HepG2 (cell line): ENCODE measurements at regions not wholly inside any gene's neighbourhood (a gene's known extent, or its start where the extent isn't known, plus 50 kb on each side); places are given as distances from the start of the nearest gene placed in this dataset.

ENCODE experiments used
- ATAC-seq: fragments of 200-7000 bp; cut with Tn5 transposase; 3 replicates; pipeline ENCODE4 v1.9.1; 2020; ENCODE audit warnings: mild to moderate bottlenecking, moderate library complexity
- BruUV-seq: library from RNA; stranded (reverse); fragments of 400-500 nt; replicated peaks from 2 replicates; lab custom pipeline; 2021; lab: Mats Ljungman, UMichigan
- CTCF ChIA-PET: fragments of 300-600 bp; formaldehyde crosslinking; extraction: SDS; loops from one replicate; lab custom pipeline; 2021; ENCODE audit warnings: low total read pairs, inconsistent platforms, low intra/inter-chr PET ratio; lab: Yijun Ruan, JAX
- POLR2A ChIA-PET: fragments of 350-600 bp; sonication (Branson Sonifier 250); formaldehyde crosslinking; loops from one replicate; lab custom pipeline; 2020; ENCODE audit warnings: antibody characterized with exemption, inconsistent platforms; lab: Yijun Ruan, JAX
- DNase-seq: peaks from one replicate; pipeline ENCODE4 v3.0.0-alpha.2; 2015; ENCODE audit warnings: low spot score
- FAIRE-seq: peaks from 3 replicates; lab custom pipeline; 2011; peaks lifted over from hg19 to GRCh38; lab: Jason Lieb, UNC
- H2AFZ ChIP-seq: one replicate; pipeline ENCODE4 v1.6.1; 2011; ENCODE audit warnings: low read length, inconsistent platforms
- H3K27ac ChIP-seq: fragments of 300-600 bp; 3 replicates; pipeline ENCODE4 v1.8.0; 2011; ENCODE audit warnings: mixed run types, mild to moderate bottlenecking, mixed read lengths, low read length, inconsistent platforms; ENCODE audit not compliant: insufficient read depth; ENCODE audit errors: extremely low read length
- H3K27me3 ChIP-seq, 2 experiments: fragments of 200-600 bp in 1 of 2; 2 replicates in 1 of 2; 3 replicates in 1 of 2; pipeline versions ENCODE4 v1.6.0 to v1.8.0; 2011; ENCODE audit warnings: low read length in 2 of 2, mild to moderate bottlenecking in 2 of 2, moderate library complexity in 2 of 2, inconsistent platforms in 1 of 2; ENCODE audit not compliant: insufficient read depth in 2 of 2, control insufficient read depth in 1 of 2
- H3K36me3 ChIP-seq, 2 experiments: fragments of 200-600 bp in 1 of 2; replicated peaks in 1 of 2; 2 replicates in 1 of 2; 3 replicates in 1 of 2; pipeline versions ENCODE4 v1.5.1 to v1.8.0; 2011; ENCODE audit warnings: low read length in 2 of 2, inconsistent platforms in 1 of 2; ENCODE audit not compliant: insufficient read depth in 2 of 2, control insufficient read depth in 1 of 2
- H3K4me1 ChIP-seq: 2 replicates; pipeline ENCODE4 v1.5.1; 2012; ENCODE audit warnings: low read length, inconsistent platforms; ENCODE audit not compliant: insufficient read depth
- H3K4me2 ChIP-seq: 2 replicates; pipeline ENCODE4 v1.6.0; 2011; ENCODE audit warnings: low read depth, low read length, inconsistent platforms
- H3K4me3 ChIP-seq, 3 experiments: fragments of 200-600 bp in 1 of 3; sonication (generic), shearing (Covaris generic) in 1 of 3; replicated peaks in 1 of 3; 2 replicates each; pipeline ENCODE4 v1.5.1; 2011 to 2016; ENCODE audit warnings: low read length in 3 of 3, inconsistent platforms in 2 of 3, low read depth in 2 of 3, mild to moderate bottlenecking in 2 of 3, control low read depth in 1 of 3, mixed read lengths in 1 of 3; ENCODE audit not compliant: insufficient read depth in 1 of 3
- H3K79me2 ChIP-seq: one replicate; pipeline ENCODE4 v1.6.1; 2011; ENCODE audit warnings: low read length, inconsistent platforms; ENCODE audit not compliant: insufficient read depth
- H3K9ac ChIP-seq: 2 replicates; pipeline ENCODE4 v1.6.0; 2011; ENCODE audit warnings: mild to moderate bottlenecking, low read depth, low read length, inconsistent platforms; ENCODE audit not compliant: insufficient read depth
- H3K9me3 ChIP-seq: 2 replicates; pipeline ENCODE4 v1.5.1; 2012; ENCODE audit warnings: mild to moderate bottlenecking, low read length
- H4K20me1 ChIP-seq: 2 replicates; pipeline ENCODE4 v1.6.0; 2011; ENCODE audit warnings: inconsistent platforms, mild to moderate bottlenecking, low read length, moderate library complexity; ENCODE audit not compliant: insufficient read depth
- FOXJ3 ChIP-seq: sonication (generic); formaldehyde crosslinking; IDR thresholded peaks from 2 replicates; pipeline ENCODE4 v1.4.0; 2020; ENCODE audit warnings: missing genetic modification reagents, mild to moderate bottlenecking, borderline replicate concordance
- GTF3A ChIP-seq: sonication (generic); formaldehyde crosslinking; conservative IDR thresholded peaks from 2 replicates; pipeline ENCODE4 v1.4.0; 2020; ENCODE audit warnings: mild to moderate bottlenecking, missing genetic modification reagents
- MBD4 ChIP-seq: IDR thresholded peaks from 2 replicates; pipeline ENCODE4 v1.6.1; 2012; ENCODE audit warnings: low read length, inconsistent platforms, borderline replicate concordance
- NFKBIZ ChIP-seq: IDR thresholded peaks from 2 replicates; pipeline ENCODE4 v1.6.1; 2018; ENCODE audit warnings: missing genetic modification reagents, missing compliant biosample characterization
- POLR2AphosphoS2 ChIP-seq: IDR thresholded peaks from 2 replicates; pipeline ENCODE4 v1.6.1; 2011; ENCODE audit warnings: low read depth, low read length, improper control_type of control experiment
- SIX1 ChIP-seq: sonication (generic); formaldehyde crosslinking; IDR thresholded peaks from 2 replicates; pipeline ENCODE4 v1.4.0; 2020; ENCODE audit warnings: missing genetic modification reagents, borderline replicate concordance
- SNRNP70 ChIP-seq: fragments of 200-400 bp; formaldehyde crosslinking; IDR thresholded peaks from 2 replicates; pipeline ENCODE4 v1.6.1; 2017; ENCODE audit warnings: mild to moderate bottlenecking, low read depth, low read length, moderate library complexity
- ZNF468 ChIP-seq: sonication (generic); formaldehyde crosslinking; IDR thresholded peaks from 2 replicates; pipeline ENCODE4 v1.8.0; 2022; ENCODE audit warnings: mild to moderate bottlenecking, moderate library complexity, missing genetic modification reagents
- ZNF749 ChIP-seq: sonication (generic); formaldehyde crosslinking; IDR thresholded peaks from 2 replicates; pipeline ENCODE4 v1.8.0; 2022; ENCODE audit warnings: mild to moderate bottlenecking, missing genetic modification reagents, moderate library complexity, borderline replicate concordance
- ZNF839 ChIP-seq: sonication (generic); formaldehyde crosslinking; IDR thresholded peaks from 2 replicates; pipeline ENCODE4 v1.4.0; 2020; ENCODE audit warnings: missing genetic modification reagents, mild to moderate bottlenecking, borderline replicate concordance
- WGBS: methylation state at CpG from one replicate; pipeline ENCODE4 v1.1.6; 2017; ENCODE audit warnings: low lambda C conversion rate; 5-methylcytosine and 5-hydroxymethylcytosine counted together
- in situ Hi-C: cut with HindIII; loops from 2 replicates; pipeline ENCODE4 v1.10.0; 2017; ENCODE audit warnings: low pct_unique_long_range_greater_than_20kb; ENCODE audit not compliant: extremely low pct_ligation_motif_present
- intact Hi-C: fragments of 100-400 bp; cut with micrococcal nuclease; formaldehyde crosslinking; loops from one replicate; pipeline ENCODE4 v1.10.0; 2022; ENCODE audit not compliant: unreplicated experiment
- TF ChIP-seq, protein P1 (sequence below), 2 experiments: fragments of 450-650 bp in 1 of 2; sonication (generic) in 1 of 2; formaldehyde crosslinking; IDR thresholded peaks; 2 replicates each; pipeline versions ENCODE4 v1.5.0 to v1.8.0; 2020 to 2022; ENCODE audit warnings: mild to moderate bottlenecking in 1 of 2, missing genetic modification reagents in 1 of 2
- TF ChIP-seq, protein P2 (sequence below): sonication (generic); formaldehyde crosslinking; IDR thresholded peaks from 2 replicates; pipeline ENCODE4 v1.4.0; 2020; ENCODE audit warnings: missing genetic modification reagents, borderline replicate concordance
- TF ChIP-seq, protein P3 (sequence below): IDR thresholded peaks from 2 replicates; pipeline ENCODE4 v1.6.1; 2012; ENCODE audit warnings: inconsistent platforms

DNA sequence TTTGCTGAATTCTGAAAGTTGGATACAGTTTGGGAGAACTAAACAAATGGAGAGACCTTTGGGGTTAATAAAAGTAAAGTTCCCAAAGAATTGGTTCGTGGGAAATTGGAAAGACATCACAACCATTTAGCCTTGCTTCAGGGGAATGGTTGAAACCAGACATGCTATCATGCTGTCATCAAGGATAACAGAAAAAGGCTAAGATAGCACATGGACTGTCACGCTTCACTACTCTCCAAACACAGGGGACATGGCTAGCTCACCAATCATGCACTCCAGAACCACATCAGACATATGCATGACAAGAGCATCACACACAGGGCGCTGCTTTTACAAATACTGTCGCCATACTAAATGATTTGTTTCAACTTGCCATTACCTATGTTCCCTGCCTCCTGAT, 671.7 kb upstream of the ROBO1 start:
- Histone ChIP-seq H3K9me3 (no peaks in the 10 kb centered on the region), H2AFZ (no peak overlapping the region), H3K79me2 (no peaks in the 10 kb centered on the region), H3K9ac (no peak overlapping the region), H4K20me1 (no peaks in the 10 kb centered on the region), H3K4me2 (no peak overlapping the region), H3K36me3 (no peaks in the 10 kb centered on the region), H3K4me3 (no peak overlapping the region)
- FAIRE-seq, result no peak
- intact Hi-C loops, result no loop called here
- 1% methylated on average over 4 of the region's 4 CpGs for WGBS
- POLR2A ChIA-PET, result no interaction called here
- DNase-seq, result no peak
- no peak for TF ChIP-seq POLR2AphosphoS2
- TF ChIP-seq, all 625 proteins: peak for 0
- Histone ChIP-seq H3K4me1 (no peaks in the 10 kb centered on the region), H3K27ac (no peak overlapping the region), H3K27me3 (no peaks in the 10 kb centered on the region)
- in situ Hi-C loops, result no loop called here
- CTCF ChIA-PET, result no interaction called here
- BruUV-seq, result no TSS peak
- ATAC-seq, result no peak

DNA sequence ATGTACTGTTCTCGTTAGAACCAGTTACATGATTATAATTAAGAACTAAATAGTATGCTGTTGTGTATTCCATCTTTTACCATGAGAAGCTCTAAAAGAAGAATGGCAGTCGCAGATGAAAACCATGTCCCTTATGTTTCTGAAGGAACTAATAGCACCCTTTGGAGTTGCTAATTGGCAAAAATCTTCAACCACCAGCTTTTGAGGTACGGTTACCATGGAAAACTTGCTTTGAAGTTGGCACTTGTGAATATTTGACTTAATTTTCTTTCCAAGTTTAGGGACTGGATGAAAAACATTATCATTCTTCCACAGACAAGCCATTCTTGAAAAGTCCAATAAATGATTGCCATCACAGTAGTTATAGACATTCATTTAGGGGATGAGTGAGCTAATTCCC, 666.6 kb upstream of the ROBO1 start:
- intact Hi-C loops (no loop called here), in situ Hi-C loops (no loop called here)
- ATAC-seq, result no peak
- no peak for TF ChIP-seq SIX1 (CRISPR knock-in tag)
- TF ChIP-seq FOXJ3 (CRISPR knock-in tag), result no peak
- TF ChIP-seq MBD4, result no peak
- TF ChIP-seq, protein P1, sequence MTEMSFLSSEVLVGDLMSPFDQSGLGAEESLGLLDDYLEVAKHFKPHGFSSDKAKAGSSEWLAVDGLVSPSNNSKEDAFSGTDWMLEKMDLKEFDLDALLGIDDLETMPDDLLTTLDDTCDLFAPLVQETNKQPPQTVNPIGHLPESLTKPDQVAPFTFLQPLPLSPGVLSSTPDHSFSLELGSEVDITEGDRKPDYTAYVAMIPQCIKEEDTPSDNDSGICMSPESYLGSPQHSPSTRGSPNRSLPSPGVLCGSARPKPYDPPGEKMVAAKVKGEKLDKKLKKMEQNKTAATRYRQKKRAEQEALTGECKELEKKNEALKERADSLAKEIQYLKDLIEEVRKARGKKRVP (CRISPR knock-in tag; IDR thresholded peaks at IDR 0.05), result no peak
- no peak for TF ChIP-seq ZNF468 (CRISPR knock-in tag)
- no peak for TF ChIP-seq ZNF839 (CRISPR knock-in tag)
- no peak for TF ChIP-seq NFKBIZ (CRISPR knock-in tag)
- TF ChIP-seq GTF3A (CRISPR knock-in tag), result no peak
- TF ChIP-seq, protein P2, sequence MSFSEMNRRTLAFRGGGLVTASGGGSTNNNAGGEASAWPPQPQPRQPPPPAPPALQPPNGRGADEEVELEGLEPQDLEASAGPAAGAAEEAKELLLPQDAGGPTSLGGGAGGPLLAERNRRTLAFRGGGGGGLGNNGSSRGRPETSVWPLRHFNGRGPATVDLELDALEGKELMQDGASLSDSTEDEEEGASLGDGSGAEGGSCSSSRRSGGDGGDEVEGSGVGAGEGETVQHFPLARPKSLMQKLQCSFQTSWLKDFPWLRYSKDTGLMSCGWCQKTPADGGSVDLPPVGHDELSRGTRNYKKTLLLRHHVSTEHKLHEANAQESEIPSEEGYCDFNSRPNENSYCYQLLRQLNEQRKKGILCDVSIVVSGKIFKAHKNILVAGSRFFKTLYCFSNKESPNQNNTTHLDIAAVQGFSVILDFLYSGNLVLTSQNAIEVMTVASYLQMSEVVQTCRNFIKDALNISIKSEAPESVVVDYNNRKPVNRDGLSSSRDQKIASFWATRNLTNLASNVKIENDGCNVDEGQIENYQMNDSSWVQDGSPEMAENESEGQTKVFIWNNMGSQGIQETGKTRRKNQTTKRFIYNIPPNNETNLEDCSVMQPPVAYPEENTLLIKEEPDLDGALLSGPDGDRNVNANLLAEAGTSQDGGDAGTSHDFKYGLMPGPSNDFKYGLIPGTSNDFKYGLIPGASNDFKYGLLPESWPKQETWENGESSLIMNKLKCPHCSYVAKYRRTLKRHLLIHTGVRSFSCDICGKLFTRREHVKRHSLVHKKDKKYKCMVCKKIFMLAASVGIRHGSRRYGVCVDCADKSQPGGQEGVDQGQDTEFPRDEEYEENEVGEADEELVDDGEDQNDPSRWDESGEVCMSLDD (CRISPR knock-in tag), result no peak
- TF ChIP-seq, protein P3, sequence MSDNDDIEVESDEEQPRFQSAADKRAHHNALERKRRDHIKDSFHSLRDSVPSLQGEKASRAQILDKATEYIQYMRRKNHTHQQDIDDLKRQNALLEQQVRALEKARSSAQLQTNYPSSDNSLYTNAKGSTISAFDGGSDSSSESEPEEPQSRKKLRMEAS, result no peak
- TF ChIP-seq SNRNP70, result no peak
- no peak for TF ChIP-seq ZNF749 (CRISPR knock-in tag)
- no peak for FAIRE-seq
- WGBS, result 0% methylated on average over 3 of the region's 3 CpGs
- Histone ChIP-seq H2AFZ (no peak overlapping the region), H3K4me2 (no peak overlapping the region), H3K4me3 (no peak overlapping the region), H4K20me1 (no peaks in the 10 kb centered on the region), H3K79me2 (no peaks in the 10 kb centered on the region), H3K27ac (no peak overlapping the region), H3K36me3 (no peaks in the 10 kb centered on the region), H3K27me3 (no peaks in the 10 kb centered on the region), H3K9me3 (no peaks in the 10 kb centered on the region), H3K9ac (no peak overlapping the region), H3K4me1 (no peaks in the 10 kb centered on the region)
- no peak for DNase-seq
- ChIA-PET POLR2A (no interaction called here), CTCF (no interaction called here)
- BruUV-seq, result no TSS peak
